GM12875 (cell line): ENCODE measurements at regions not wholly inside any gene's neighbourhood (a gene's known extent, or its start where the extent isn't known, plus 50 kb on each side); places are given as distances from the start of the nearest gene placed in this dataset.
A peak's percentile ranks its signal among the peaks of the same experiment; 100 is the strongest.
"Not testable (repeated sequence)": the region's sequence is repeated elsewhere in the genome, so short reads cannot be mapped to it uniquely, and the experiment has no call there.

Source experiments
- H3K4me3 ChIP-seq: one replicate; pipeline ENCODE4 v1.5.1; 2011; ENCODE audit warnings: low read depth, low read length, control low read depth
- CTCF ChIP-seq: IDR thresholded peaks from 2 replicates; pipeline ENCODE4 v1.5.1; 2011; ENCODE audit warnings: low read depth, mild to moderate bottlenecking, control low read depth, inconsistent platforms, low read length, moderate library complexity, borderline replicate concordance; ENCODE audit not compliant: insufficient read depth

GRCh38 chr10:55740767-55741166 lies 620.3 kb downstream of the ZWINT start:
- H3K4me3 ChIP-seq = not testable (repeated sequence)

DNA sequence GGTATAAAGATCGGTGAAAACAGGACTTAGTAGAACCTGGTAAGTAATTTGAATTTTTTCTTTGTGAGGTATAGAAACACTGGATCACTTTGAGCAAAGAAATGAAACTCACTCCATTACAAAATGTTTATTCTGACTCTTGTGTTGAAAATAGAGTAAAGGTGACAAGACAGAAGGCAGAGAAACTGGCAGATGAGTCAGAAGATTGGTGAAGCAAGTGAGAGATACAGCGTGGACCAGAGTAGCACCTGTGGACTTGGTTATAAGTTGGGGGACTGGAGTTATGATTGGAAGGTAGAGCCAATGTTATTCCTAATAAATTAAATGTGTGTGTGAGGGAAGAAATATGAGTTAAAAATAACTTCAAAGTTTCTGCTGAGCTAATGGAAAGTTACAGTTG lies 620.9 kb downstream of the ZWINT start:
- no peak overlapping the region for H3K4me3 ChIP-seq
- TF ChIP-seq CTCF = no peak

More at GRCh38 chr10:55740767-55741166, 620.3 kb downstream of the ZWINT start:
- TF ChIP-seq CTCF = peak; percentile 29; the same call in 1 of the 2 replicates

DNA sequence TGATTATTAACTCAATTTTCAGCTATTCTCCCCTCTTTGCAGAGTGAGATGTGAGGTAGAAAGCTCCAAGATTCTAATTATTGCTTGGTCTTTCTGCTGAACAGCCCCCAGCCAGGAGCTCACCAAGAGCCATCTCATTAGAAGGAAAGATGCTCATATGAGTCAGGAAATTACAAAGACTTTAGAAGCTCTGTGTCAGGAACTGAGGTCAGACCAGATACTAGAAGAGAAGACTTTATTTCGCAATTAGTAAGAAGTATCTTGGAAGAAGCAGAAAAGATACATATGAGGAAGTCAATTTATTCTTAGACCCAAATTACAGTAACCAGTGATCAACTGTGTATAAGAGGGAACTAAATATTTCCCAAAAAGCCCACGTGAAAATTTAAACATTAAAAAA lies 626.9 kb downstream of the ZWINT start:
- TF ChIP-seq CTCF = no peak
- H3K4me3 ChIP-seq = no peak overlapping the region

DNA sequence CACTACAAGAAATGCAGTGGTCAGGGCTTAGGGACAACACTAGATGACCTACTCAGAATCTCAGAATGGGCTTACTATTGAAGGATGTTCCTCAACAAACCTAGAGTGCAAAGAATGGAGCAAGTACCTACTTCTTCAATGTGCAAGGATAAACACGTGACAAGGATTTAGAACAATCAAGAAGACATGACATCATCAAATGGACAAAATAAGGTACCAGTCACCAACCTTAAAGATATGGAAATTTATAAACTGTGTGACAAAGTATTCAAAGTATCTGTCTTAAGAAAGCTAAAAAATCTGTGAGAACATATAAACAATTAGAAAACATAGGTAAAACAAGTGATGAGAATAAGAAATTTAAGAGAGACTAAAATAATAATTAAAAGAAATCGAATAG lies 656.1 kb downstream of the ZWINT start:
- H3K4me3 ChIP-seq = no peak overlapping the region
- no peak for TF ChIP-seq CTCF

GRCh38 chr10:55668326-55668922 lies 692.6 kb downstream of the ZWINT start:
- TF ChIP-seq CTCF = peak; percentile 38; the same call in 1 of the 2 replicates
- no peak overlapping the region for H3K4me3 ChIP-seq

- TF ChIP-seq CTCF = no peak
- H3K4me3 ChIP-seq = no peak overlapping the region
Measured at GRCh38 chr10:55653531-55653930, 707.5 kb downstream of the ZWINT start.

DNA sequence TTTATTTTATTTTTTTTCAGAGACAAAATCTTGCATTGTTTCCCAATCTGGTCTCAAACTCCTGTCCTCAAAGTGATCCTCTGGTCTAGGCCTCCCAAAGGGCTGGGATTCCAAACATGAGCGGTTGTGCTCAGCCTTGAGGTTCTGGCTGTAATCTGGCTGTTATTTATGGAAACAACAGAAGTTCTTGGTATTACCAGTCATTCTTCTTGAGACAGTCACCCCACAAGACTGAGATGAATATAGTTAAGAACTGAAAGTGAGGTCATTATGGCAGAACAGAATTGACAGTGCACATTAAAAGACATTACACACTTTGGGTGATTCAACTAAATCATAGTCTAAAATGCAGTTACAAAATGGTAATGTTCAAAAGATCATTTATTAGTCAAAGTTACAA lies 719.5 kb downstream of the ZWINT start:
- no peak for TF ChIP-seq CTCF

More for the DNA sequence above, 719.5 kb downstream of the ZWINT start:
- H3K4me3 ChIP-seq = no peak overlapping the region
